ENCODE measurements at regions not wholly inside any gene's neighbourhood (a gene's known extent, or its start where the extent isn't known, plus 50 kb on each side); places are given as distances from the start of the nearest gene placed in this dataset.

- no peak for DNase-seq
Observed at GRCh38 chr15:31782016-31782783, 248.1 kb upstream of the CHRNA7 start.

- no peak for DNase-seq
Observed at GRCh38 chr15:31782951-31783350, 247.4 kb upstream of the CHRNA7 start.

GRCh38 chr15:31786360-31786759 is 244.0 kb upstream of the CHRNA7 start:
- DNase-seq = no peak

- no peak for DNase-seq
Observed at GRCh38 chr15:31788104-31788503, 242.2 kb upstream of the CHRNA7 start.

- no peak for DNase-seq
Observed at GRCh38 chr15:31792611-31793199, 237.6 kb upstream of the CHRNA7 start.

GRCh38 chr15:31799319-31799714 is 231.0 kb upstream of the CHRNA7 start:
- no peak for DNase-seq

GRCh38 chr15:31799715-31800321 is 230.5 kb upstream of the CHRNA7 start:
- DNase-seq = no peak

- no peak for DNase-seq
Observed at GRCh38 chr15:31801152-31801551, 229.2 kb upstream of the CHRNA7 start.

GRCh38 chr15:31802761-31803160 is 227.6 kb upstream of the CHRNA7 start:
- DNase-seq = no peak

- no peak for DNase-seq
Observed at GRCh38 chr15:31803388-31803884, 226.9 kb upstream of the CHRNA7 start.

- no peak for DNase-seq
Observed at GRCh38 chr15:31805090-31805662, 225.1 kb upstream of the CHRNA7 start.

- no peak for DNase-seq
Observed at GRCh38 chr15:31806106-31806505, 224.2 kb upstream of the CHRNA7 start.

GRCh38 chr15:31811641-31812040 is 218.7 kb upstream of the CHRNA7 start:
- no peak for DNase-seq

- no peak for DNase-seq
Observed at GRCh38 chr15:31814082-31814481, 216.2 kb upstream of the CHRNA7 start.

GRCh38 chr15:31815411-31816155 is 214.7 kb upstream of the CHRNA7 start:
- DNase-seq = no peak

- DNase-seq = no peak
Observed at GRCh38 chr15:31822463-31822862, 207.9 kb upstream of the CHRNA7 start.

GRCh38 chr15:31824024-31824423 is 206.3 kb upstream of the CHRNA7 start:
- DNase-seq = no peak

- DNase-seq = no peak
Observed at GRCh38 chr15:31828594-31828993, 201.7 kb upstream of the CHRNA7 start.

- DNase-seq = no peak
Observed at GRCh38 chr15:31830591-31830990, 199.7 kb upstream of the CHRNA7 start.

GRCh38 chr15:31831596-31831995 is 198.7 kb upstream of the CHRNA7 start:
- DNase-seq = no peak

GRCh38 chr15:31834654-31835053 is 195.7 kb upstream of the CHRNA7 start:
- no peak for DNase-seq

- no peak for DNase-seq
Observed at GRCh38 chr15:31839388-31839787, 190.9 kb upstream of the CHRNA7 start.

- DNase-seq = no peak
Observed at GRCh38 chr15:31840849-31841476, 189.4 kb upstream of the CHRNA7 start.

All from CD4-positive, alpha-beta T cell treated with Interleukin-17A for 1 hour (primary cell).